ENCODE measurements at regions not wholly inside any gene's neighbourhood (a gene's known extent, or its start where the extent isn't known, plus 50 kb on each side); places are given as distances from the start of the nearest gene placed in this dataset.
"Not testable (repeated sequence)": the region's sequence is repeated elsewhere in the genome, so short reads cannot be mapped to it uniquely, and the experiment has no call there.

DNA sequence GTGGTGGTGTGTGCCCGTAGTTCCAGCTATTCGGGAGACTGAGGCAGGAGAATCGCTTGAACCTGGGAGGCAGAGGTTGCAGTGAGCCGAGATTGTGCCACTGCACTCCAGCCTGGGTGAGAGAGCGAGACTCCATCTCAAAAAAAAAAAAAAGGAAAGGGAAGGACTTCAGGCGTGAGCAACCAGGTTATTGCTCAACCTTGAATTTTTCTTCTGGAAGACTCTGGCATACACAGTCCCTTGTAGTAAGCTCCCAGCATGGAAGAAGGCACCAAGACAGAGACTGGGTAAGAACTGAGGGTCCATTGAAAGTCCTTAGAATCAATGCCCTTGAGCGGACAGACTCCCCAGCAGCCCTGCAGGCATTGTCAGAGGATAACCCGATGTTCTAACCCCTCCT lies 75.0 kb downstream of the C9orf50 start:
- TF ChIP-seq, protein P1, sequence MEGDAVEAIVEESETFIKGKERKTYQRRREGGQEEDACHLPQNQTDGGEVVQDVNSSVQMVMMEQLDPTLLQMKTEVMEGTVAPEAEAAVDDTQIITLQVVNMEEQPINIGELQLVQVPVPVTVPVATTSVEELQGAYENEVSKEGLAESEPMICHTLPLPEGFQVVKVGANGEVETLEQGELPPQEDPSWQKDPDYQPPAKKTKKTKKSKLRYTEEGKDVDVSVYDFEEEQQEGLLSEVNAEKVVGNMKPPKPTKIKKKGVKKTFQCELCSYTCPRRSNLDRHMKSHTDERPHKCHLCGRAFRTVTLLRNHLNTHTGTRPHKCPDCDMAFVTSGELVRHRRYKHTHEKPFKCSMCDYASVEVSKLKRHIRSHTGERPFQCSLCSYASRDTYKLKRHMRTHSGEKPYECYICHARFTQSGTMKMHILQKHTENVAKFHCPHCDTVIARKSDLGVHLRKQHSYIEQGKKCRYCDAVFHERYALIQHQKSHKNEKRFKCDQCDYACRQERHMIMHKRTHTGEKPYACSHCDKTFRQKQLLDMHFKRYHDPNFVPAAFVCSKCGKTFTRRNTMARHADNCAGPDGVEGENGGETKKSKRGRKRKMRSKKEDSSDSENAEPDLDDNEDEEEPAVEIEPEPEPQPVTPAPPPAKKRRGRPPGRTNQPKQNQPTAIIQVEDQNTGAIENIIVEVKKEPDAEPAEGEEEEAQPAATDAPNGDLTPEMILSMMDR (IDR thresholded peaks at IDR 0.05) = not testable (repeated sequence)
- TF ChIP-seq POLR2AphosphoS5, POLR2A, EP300 (IDR thresholded peaks at IDR 0.05): not testable (repeated sequence)
